ENCODE measurements at regions not wholly inside any gene's neighbourhood (a gene's known extent, or its start where the extent isn't known, plus 50 kb on each side); places are given as distances from the start of the nearest gene placed in this dataset.

DNA sequence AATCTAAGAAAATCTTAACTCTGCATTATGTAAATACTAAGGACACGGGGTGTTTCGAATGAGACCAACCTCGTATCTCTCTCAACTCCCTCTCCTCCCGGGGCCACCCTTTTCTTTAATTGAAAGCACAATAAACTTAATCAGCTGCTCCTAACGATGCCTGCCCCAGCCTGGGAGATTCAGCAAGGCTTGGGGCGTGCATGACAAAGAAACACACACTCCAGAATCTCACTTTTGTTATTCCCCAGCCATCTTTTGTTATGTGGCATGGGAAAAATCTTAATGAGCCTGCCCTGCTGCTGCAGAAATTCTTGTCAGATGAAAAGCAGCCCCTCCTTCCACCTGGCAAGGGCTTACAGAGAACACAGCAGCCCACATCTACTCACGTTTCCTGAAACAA is 117.4 kb downstream of the TTLL2 start:
- intact Hi-C loops (cut with micrococcal nuclease) = no loop called here
- no peaks in the 10 kb centered on the region for H3K36me3 Mint-ChIP-seq (ENCODE audit: low read depth)
- H3K9me3 Mint-ChIP-seq = no peaks in the 10 kb centered on the region
- DNase-seq = no peak
- no peaks in the 10 kb centered on the region for H3K4me1 Mint-ChIP-seq
- no peak overlapping the region for H3K27ac Mint-ChIP-seq
- no peak overlapping the region for H3K4me3 Mint-ChIP-seq
- peaks cover 13% of the 10 kb centered on the region for H3K27me3 Mint-ChIP-seq

DNA sequence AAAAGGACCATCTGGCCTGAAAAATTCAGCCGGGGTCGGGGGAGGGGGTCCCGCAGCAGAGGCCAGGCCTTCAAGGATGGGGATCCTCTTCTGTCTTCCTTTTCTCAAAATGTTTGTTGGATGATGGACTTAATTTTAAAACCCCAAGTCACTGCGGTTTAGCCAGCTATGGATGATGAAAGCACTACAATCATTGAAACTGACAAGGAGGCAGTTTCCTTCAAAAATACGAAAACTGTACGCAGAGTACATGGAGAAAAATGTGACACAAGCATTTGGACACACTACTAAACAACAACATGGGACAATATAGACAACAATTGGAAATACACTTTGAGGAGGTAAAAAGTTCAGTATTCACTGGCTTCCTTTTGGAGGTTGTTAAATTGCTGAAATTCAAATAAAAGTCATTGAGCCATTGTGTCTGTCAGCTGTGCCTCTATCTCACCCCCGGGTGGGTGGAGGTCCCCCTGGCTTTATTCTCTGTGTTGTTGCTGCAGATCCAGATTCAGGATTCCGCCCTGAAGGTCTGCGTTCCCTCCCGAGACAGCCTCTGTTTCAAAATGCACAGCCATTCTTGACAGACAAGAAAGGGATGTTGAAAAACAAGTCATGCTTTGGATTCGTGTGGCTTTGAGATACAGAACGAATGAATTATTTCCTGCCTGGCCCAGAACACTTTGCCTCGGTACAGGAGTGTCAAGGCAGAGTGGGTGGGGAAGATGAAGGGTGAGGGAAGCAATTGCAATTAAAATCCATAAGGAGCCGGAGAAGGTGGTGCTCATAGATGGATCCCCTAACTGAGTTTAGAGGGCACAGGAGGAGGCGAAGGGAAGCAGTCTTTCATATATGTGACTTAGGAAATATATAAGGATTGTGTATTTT is 118.2 kb downstream of the TTLL2 start:
- no peaks in the 10 kb centered on the region for H3K4me1 Mint-ChIP-seq
- H3K36me3 Mint-ChIP-seq (ENCODE audit: low read depth) = no peaks in the 10 kb centered on the region
- H3K4me3 Mint-ChIP-seq = no peak overlapping the region
- intact Hi-C loops (cut with micrococcal nuclease) = no loop called here
- no peak for DNase-seq
- H3K27me3 Mint-ChIP-seq = peaks cover 13% of the 10 kb centered on the region
- no peaks in the 10 kb centered on the region for H3K9me3 Mint-ChIP-seq
- no peak overlapping the region for H3K27ac Mint-ChIP-seq

DNA sequence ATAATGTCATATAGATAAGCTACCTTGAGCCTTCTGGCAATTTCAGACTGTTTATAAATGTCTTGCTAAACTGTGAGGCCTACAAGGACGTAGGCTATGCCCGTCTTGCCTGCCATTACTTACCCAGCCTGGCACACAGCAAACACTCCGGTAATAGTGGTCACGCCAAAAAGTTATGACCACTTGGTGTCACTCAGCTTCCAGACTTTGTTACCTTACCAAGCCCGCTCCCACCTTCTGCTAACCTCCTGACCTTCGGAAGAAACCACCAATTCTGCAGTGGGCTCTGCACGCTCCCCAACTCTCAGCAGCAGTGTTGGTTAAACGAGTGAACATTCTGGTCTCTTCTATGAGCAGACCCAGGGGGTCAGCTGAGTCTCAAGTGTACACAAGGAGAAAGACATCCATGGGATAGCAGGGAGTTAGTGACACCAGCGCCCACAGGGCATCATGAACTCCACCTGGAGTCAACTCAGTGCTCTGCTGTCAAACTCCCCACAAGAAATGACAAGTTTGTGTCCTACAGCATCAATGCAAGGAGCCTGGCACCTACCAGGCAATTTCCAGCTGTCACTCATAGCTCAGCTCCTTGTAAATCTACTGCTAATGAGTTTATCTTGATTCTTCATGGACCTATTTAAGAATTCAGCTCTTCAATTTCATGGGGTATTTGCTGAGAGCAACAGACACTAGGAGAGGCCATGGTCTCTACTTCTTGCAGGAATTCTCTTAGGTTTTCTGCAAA is 119.9 kb downstream of the TTLL2 start:
- Mint-ChIP-seq H3K36me3 (ENCODE audit: low read depth) (no peaks in the 10 kb centered on the region), H3K27me3 (peaks cover 10% of the 10 kb centered on the region), H3K27ac (no peak overlapping the region)

DNA sequence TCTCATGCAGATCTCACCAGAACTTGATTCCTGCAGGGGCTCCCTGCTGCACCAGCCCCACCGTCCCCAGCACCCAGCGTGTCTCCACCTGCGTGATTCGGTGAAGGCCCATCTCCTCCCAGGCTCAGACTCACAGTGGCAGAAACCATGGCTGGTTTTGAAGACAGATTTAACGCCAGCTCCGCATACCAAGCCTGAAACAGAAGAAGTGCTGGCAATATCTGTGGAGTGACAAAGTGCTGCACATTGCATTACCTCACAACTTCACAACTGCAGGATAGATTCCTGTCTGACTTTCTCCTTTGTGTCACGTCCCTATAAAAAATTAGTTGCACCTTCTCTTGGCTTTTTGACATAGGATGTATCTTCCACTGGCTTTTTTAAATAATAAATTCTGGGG is 120.7 kb downstream of the TTLL2 start:
- DNase-seq = no peak
- H3K9me3 Mint-ChIP-seq = no peaks in the 10 kb centered on the region
- no peaks in the 10 kb centered on the region for H3K36me3 Mint-ChIP-seq (ENCODE audit: low read depth)
- peaks cover 10% of the 10 kb centered on the region for H3K27me3 Mint-ChIP-seq
- H3K27ac Mint-ChIP-seq = no peak overlapping the region
- H3K4me1 Mint-ChIP-seq = no peaks in the 10 kb centered on the region
- intact Hi-C loops (cut with micrococcal nuclease) = no loop called here
- no peak overlapping the region for H3K4me3 Mint-ChIP-seq

More for the DNA sequence above, 119.9 kb downstream of the TTLL2 start:
- Mint-ChIP-seq H3K4me3 (no peak overlapping the region), H3K9me3 (no peaks in the 10 kb centered on the region), H3K4me1 (no peaks in the 10 kb centered on the region)
- no peak for DNase-seq
- intact Hi-C loops (cut with micrococcal nuclease) = no loop called here

DNA sequence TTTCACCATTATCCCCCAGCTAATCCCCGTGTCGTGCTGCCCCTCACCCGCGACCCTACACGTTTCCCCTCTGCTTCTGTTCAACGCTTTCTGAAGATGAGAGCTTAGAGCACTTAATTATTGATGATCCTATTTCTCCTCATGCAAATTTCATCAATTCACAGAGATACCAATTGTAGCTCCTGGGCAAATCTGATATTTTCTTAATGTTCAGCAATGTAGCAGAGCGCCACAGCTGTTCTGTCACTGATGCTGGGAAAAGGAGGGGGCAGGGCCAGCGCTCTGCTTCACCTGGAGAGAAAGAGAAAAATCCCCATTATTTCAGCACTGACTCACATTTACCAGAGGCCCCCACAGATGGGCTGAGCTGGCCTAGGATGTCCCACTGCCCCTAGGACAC is 121.2 kb downstream of the TTLL2 start:
- Mint-ChIP-seq H3K36me3 (ENCODE audit: low read depth) (no peaks in the 10 kb centered on the region), H3K27ac (no peak overlapping the region), H3K4me1 (no peaks in the 10 kb centered on the region), H3K4me3 (no peak overlapping the region), H3K9me3 (no peaks in the 10 kb centered on the region), H3K27me3 (peaks cover 10% of the 10 kb centered on the region)
- intact Hi-C loops (cut with micrococcal nuclease) = no loop called here
- DNase-seq = no peak

DNA sequence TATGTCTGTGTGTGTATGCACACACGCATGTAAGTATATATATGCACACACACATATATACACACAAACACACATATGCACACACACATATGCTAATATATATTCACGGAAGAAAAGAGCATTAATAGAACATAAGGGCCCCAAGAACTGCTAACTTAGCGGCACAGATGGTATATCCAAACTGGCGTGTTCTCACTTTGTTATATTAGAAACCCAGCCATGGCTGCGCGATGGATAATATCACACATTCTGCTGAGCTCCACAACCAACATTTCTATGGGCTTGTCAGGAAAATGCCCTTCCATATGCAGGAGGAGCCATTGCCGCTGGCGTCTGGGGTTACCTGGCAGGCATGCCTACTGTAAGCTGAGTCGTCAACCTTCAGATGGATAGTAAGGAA is 122.1 kb downstream of the TTLL2 start:
- Mint-ChIP-seq H3K27me3 (peaks cover 7% of the 10 kb centered on the region), H3K4me1 (no peaks in the 10 kb centered on the region), H3K9me3 (no peaks in the 10 kb centered on the region), H3K4me3 (no peak overlapping the region), H3K36me3 (ENCODE audit: low read depth) (no peaks in the 10 kb centered on the region), H3K27ac (no peak overlapping the region)
- intact Hi-C loops (cut with micrococcal nuclease) = no loop called here
- DNase-seq = no peak

DNA sequence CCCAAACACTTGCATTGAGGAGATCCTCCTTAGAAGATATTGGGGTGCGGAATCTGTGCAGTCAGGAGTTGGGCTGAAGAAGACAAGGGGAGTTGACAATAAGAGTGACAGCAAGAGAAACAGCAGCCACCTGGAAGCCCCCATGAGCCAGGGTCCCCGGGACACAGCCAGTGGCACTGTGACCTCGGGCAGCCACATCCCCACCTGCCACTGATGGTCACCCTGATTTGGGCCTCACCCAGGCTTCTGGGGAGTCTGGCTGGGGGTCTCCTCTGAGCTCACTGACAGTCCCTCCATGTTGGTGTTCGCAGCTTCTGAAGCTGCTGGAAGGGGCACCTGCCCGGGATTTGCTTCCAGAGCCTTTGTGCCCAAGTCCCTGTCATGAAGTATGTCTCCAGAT is 123.5 kb downstream of the TTLL2 start:
- peaks cover under 1% of the 10 kb centered on the region for H3K27me3 Mint-ChIP-seq
- intact Hi-C loops (cut with micrococcal nuclease) = no loop called here
- H3K27ac Mint-ChIP-seq = no peak overlapping the region
- H3K4me3 Mint-ChIP-seq = no peak overlapping the region
- no peaks in the 10 kb centered on the region for H3K4me1 Mint-ChIP-seq
- no peaks in the 10 kb centered on the region for H3K36me3 Mint-ChIP-seq (ENCODE audit: low read depth)
- DNase-seq = no peak
- H3K9me3 Mint-ChIP-seq = no peaks in the 10 kb centered on the region

DNA sequence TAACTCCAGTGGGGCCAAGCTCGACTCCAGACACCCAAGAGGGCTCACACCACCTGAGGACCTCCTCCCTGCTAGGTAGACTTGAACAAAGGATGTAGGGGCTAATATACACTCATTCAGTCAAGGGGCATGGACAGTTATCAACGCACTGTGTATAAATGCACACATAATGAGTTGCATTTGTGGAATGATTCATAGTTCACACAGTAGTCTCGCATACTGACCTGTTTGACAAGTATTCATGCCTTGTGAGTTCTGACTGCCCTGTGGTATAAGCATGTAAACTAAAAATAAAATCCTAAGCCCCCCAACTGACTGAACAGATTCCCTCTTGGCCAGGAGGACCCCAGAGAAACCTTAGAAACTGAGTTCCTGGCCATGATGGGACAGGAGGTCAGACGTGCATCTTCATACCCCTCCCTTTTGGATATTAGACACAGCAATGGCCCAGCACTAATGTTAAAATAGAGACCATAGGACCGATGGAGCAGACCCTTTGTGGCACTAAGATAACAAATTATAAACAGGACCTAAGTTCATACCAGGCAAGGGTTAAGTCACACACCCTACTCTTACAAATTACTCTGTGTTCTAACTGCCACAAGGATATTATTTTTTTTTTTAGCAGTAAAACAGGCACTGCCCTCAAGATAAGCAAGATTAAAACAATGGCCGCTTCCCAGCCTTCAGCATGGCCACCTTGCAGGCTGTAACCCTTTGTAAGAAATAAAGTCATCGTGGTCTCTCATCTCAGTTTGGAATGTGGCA is 124.4 kb downstream of the TTLL2 start:
- Mint-ChIP-seq H3K27ac (no peak overlapping the region), H3K36me3 (ENCODE audit: low read depth) (no peaks in the 10 kb centered on the region), H3K9me3 (no peaks in the 10 kb centered on the region), H3K4me3 (no peak overlapping the region), H3K27me3 (no peaks in the 10 kb centered on the region), H3K4me1 (no peaks in the 10 kb centered on the region)
- no peak for DNase-seq
- intact Hi-C loops (cut with micrococcal nuclease) = no loop called here

DNA sequence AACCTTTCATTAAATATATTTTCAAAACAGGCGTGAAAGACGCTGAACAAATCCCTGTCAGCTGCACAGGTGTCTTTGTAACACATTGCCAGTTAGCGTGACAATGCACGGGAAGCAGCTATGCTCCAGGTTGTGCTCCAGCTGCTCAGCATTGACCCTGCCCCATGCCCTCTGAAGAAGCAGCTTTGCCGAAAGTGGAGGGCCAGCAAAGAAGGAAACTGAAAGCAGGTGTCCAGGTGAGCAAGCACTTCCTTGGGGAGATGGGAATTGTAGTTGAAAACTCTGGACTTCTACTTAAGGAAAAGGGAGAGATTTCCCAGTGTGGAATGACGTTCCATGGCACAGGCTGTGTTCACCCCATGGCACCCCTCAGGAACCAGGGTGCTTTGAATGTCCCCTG is 125.7 kb downstream of the TTLL2 start:
- H3K27me3 Mint-ChIP-seq = no peaks in the 10 kb centered on the region
- no peak overlapping the region for H3K4me3 Mint-ChIP-seq
- DNase-seq = no peak
- no peaks in the 10 kb centered on the region for H3K36me3 Mint-ChIP-seq (ENCODE audit: low read depth)
- intact Hi-C loops (cut with micrococcal nuclease) = no loop called here
- H3K9me3 Mint-ChIP-seq = no peaks in the 10 kb centered on the region
- H3K27ac Mint-ChIP-seq = no peak overlapping the region
- H3K4me1 Mint-ChIP-seq = no peaks in the 10 kb centered on the region

DNA sequence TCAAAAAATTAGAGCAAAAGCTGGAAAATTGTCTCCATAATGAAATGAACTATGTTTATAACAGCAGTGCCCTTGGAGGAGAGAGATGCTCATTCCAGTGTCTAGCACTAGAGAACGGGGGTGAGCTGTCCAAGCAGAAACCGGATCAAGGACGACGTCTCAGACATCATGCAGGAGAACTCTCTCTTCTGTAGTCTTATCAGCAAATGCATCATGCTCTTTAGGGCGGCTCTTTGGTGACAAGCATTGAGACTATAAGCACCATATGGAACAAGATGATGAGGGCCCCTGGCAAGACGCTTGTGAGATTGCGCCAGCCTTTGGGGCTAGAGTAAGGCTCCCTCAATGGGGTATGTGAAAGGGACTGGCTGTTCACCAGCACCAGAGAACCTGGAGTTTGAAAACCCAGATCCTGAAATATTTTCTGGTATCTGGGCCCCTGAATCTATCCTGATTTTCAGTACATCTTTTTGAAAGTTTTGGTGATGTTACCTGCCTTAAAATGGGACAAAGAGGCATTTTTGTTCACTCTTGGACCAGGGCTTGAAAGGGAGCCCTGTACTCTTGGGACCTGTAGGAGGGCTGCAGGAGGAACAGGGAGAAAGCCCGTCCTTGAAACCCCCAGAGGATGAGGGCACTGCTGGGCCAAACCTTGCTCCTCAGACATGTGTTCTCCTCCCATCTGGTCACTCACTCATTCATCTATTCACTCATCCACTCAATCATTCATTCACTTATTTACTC is 127.6 kb downstream of the TTLL2 start:
- Mint-ChIP-seq H3K4me3 (no peak overlapping the region), H3K27ac (no peak overlapping the region), H3K27me3 (no peaks in the 10 kb centered on the region), H3K36me3 (ENCODE audit: low read depth) (no peaks in the 10 kb centered on the region), H3K9me3 (no peaks in the 10 kb centered on the region), H3K4me1 (no peaks in the 10 kb centered on the region)
- no peak for DNase-seq
- intact Hi-C loops (cut with micrococcal nuclease) = no loop called here

DNA sequence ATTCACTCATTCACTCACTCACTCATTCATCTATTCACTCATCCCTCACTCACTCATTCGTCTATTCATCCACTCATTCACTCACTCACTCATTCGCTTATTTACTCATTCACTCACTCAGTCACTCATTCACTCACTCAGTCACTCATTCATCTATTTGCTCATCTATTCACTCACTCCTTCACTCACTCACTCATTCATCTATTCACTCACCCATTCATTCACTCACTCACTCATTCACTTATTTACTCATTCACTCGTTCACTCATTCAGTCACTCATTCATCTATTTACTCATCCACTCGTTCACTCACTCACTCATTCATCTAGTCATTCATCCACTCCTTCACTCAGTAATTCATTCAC is 128.2 kb downstream of the TTLL2 start:
- Mint-ChIP-seq H3K27me3 (no peaks in the 10 kb centered on the region), H3K4me1 (no peaks in the 10 kb centered on the region)
- intact Hi-C loops (cut with micrococcal nuclease) = no loop called here

DNA sequence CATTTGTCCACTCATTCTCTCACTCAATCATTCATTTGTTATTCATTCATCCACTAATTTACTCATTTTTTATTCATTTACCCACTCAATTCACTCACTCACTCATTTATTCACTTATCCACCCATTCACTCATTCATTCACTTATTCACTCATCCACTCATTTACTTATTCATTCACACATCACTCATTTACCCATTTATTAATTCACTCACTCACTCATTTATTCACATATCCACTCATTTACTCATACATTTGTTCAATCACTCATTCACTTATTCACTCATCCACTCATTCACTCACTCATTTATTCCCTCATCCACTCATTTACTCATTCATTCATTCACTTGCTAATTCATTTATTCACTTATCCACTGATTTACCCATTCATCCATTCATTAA is 129.1 kb downstream of the TTLL2 start:
- H3K27me3 Mint-ChIP-seq = peaks cover 4% of the 10 kb centered on the region
- H3K9me3 Mint-ChIP-seq = no peaks in the 10 kb centered on the region
- H3K36me3 Mint-ChIP-seq (ENCODE audit: low read depth) = no peaks in the 10 kb centered on the region
- no peaks in the 10 kb centered on the region for H3K4me1 Mint-ChIP-seq
- H3K27ac Mint-ChIP-seq = no peak overlapping the region
- DNase-seq = no peak
- intact Hi-C loops (cut with micrococcal nuclease) = no loop called here
- no peak overlapping the region for H3K4me3 Mint-ChIP-seq

More for the DNA sequence above, 128.2 kb downstream of the TTLL2 start:
- H3K4me3 Mint-ChIP-seq = no peak overlapping the region
- DNase-seq = no peak
- no peaks in the 10 kb centered on the region for H3K9me3 Mint-ChIP-seq
- no peak overlapping the region for H3K27ac Mint-ChIP-seq
- H3K36me3 Mint-ChIP-seq (ENCODE audit: low read depth) = no peaks in the 10 kb centered on the region

DNA sequence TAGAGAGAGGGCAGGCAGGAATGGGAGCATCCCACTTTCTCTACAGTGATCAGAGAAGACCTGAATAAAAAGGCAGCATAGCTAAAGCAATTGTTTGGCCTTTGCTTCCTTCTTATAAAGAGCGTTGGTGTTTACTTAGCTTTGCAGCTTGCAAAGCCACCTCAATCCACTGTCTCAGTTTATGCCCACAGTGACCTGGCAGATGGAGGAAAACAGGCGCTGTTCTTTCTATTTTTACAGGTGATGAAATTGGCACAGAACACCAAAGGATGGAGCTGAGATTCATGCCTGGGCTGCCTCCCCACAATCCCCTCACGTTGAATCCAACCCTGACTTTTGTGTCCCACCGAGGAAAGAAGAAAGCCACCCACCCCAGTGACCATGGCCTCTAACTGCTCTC is 130.5 kb downstream of the TTLL2 start:
- Mint-ChIP-seq H3K4me1 (no peaks in the 10 kb centered on the region), H3K4me3 (no peak overlapping the region), H3K9me3 (no peaks in the 10 kb centered on the region), H3K36me3 (ENCODE audit: low read depth) (no peaks in the 10 kb centered on the region), H3K27me3 (peaks cover 9% of the 10 kb centered on the region), H3K27ac (no peak overlapping the region)
- no peak for DNase-seq
- intact Hi-C loops (cut with micrococcal nuclease) = no loop called here
